ENCODE measurements at regions not wholly inside any gene's neighbourhood (a gene's known extent, or its start where the extent isn't known, plus 50 kb on each side); places are given as distances from the start of the nearest gene placed in this dataset.

DNA sequence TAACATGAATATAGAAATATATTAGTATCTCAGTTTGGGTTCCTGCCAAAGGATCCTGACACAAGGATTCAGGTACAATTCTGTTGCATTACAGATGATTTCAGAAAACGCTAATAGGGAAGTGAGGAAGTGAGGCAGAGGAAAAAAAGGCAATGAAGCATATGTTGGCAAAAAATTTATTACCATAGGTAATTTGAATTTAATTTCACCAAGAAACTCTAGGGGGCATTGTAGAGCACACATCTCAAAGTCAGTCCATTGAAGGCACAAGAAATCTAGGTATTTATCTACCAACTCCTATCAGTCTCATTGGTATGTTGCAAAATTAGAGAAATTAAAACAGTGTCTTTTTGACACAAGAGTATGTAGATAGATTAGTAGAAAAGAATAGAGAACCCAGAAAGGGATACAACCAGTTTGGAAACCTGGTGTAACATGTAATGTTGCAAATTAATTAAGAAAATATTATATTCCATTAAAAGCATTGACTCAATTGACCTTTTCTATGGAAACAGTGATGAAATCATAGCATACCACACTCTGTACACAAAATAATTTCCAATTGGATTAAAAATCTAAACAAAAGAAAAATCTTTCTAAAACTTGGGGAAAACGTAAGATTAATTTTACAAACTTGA is 104.9 kb upstream of the SNX7 start:
- no peak for TF ChIP-seq POLR2A (IDR thresholded peaks at IDR 0.05)
- TF ChIP-seq, protein P1, sequence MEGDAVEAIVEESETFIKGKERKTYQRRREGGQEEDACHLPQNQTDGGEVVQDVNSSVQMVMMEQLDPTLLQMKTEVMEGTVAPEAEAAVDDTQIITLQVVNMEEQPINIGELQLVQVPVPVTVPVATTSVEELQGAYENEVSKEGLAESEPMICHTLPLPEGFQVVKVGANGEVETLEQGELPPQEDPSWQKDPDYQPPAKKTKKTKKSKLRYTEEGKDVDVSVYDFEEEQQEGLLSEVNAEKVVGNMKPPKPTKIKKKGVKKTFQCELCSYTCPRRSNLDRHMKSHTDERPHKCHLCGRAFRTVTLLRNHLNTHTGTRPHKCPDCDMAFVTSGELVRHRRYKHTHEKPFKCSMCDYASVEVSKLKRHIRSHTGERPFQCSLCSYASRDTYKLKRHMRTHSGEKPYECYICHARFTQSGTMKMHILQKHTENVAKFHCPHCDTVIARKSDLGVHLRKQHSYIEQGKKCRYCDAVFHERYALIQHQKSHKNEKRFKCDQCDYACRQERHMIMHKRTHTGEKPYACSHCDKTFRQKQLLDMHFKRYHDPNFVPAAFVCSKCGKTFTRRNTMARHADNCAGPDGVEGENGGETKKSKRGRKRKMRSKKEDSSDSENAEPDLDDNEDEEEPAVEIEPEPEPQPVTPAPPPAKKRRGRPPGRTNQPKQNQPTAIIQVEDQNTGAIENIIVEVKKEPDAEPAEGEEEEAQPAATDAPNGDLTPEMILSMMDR (IDR thresholded peaks at IDR 0.05) = peak in 2 of 3 experiments; percentile 42 to 47
